ENCODE measurements at regions not wholly inside any gene's neighbourhood (a gene's known extent, or its start where the extent isn't known, plus 50 kb on each side); places are given as distances from the start of the nearest gene placed in this dataset.

DNA sequence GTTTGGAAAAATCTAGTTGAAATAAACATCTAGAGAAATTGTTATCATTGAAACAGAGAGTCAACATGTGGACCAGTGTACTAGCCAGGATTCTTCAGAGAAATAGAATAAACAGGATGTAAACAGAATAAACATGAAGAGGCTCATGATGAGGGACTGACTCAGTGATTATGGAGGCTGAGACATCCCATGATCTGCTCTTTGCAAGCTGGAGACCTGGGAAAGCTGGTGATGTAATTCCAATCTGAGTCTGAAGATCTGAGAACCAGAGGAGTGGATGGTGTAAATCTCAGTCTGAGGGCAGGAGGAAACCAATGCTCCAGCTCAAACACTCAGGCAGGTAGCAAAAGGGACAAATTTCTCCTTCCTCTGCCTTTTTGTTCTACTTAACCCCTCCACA, 62.9 kb upstream of the FAM180A start:
- TF ChIP-seq, protein P1, sequence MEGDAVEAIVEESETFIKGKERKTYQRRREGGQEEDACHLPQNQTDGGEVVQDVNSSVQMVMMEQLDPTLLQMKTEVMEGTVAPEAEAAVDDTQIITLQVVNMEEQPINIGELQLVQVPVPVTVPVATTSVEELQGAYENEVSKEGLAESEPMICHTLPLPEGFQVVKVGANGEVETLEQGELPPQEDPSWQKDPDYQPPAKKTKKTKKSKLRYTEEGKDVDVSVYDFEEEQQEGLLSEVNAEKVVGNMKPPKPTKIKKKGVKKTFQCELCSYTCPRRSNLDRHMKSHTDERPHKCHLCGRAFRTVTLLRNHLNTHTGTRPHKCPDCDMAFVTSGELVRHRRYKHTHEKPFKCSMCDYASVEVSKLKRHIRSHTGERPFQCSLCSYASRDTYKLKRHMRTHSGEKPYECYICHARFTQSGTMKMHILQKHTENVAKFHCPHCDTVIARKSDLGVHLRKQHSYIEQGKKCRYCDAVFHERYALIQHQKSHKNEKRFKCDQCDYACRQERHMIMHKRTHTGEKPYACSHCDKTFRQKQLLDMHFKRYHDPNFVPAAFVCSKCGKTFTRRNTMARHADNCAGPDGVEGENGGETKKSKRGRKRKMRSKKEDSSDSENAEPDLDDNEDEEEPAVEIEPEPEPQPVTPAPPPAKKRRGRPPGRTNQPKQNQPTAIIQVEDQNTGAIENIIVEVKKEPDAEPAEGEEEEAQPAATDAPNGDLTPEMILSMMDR (IDR thresholded peaks at IDR 0.05; ENCODE audit: low read depth, low read length) = no peak
- no peak for DNase-seq (ENCODE audit: extremely low read depth, low read depth)

DNA sequence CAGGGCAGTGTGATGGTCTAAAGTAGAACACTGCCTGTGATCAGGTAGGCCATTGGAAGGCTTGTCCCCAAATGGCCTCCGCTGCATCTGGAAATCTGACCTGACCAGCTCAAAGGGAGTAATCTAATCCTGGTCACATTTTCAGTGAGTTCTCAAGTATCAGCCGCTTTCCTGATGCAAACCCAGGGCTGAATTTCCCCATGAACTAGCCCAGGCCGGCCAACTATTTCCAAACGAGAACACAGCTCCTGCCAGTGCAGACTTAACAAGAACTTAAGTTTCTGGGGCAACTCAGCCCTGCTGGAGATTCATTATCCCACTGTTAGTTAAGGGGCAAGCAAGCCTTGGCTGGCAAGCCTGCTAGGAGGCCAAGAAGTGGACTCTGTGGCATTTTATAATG, 59.6 kb upstream of the FAM180A start:
- TF ChIP-seq, protein P1 (IDR thresholded peaks at IDR 0.05; ENCODE audit: low read depth, low read length) = no peak
- DNase-seq (ENCODE audit: extremely low read depth, low read depth) = no peak

DNA sequence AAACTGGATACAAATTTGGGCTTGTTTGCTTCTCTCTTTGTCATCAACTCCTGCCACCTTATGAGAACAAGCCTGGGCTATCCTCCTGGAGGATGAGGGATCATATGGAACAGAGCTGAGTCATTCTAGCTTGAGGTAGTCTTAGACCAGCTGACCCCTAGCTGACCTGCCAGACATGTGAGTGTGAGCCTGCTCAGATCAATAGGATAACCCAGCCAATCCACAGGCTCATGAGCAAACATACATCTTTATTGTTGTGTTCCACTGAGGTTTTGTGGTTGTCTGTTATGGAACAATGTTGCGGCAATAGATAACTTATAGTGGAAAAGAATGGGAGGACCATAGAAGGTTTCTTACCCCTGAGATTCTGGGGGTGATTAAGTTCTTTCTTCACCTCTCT, 54.5 kb upstream of the FAM180A start:
- TF ChIP-seq, protein P1 (IDR thresholded peaks at IDR 0.05; ENCODE audit: low read depth, low read length) = no peak
- DNase-seq (ENCODE audit: extremely low read depth, low read depth) = no peak

DNA sequence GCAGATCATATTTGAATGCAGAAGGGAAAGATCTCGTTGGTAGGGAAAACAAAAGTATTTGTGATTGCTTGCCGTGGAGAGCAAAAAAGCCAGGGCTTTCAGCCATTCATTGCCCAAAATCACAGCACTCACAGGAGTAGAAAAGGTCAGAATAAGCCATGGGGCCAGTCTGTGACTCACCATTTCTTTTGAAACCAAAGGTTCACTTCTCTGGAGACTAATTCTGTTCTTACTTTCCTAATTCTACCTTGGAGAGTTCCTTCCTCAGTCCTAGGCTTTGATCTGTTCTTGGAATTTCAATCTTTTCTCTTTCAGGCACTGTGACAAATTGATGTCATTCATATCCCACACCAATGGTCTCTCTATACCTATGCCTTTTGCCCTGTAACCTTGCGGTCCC, 54.1 kb upstream of the FAM180A start:
- TF ChIP-seq, protein P1 (IDR thresholded peaks at IDR 0.05; ENCODE audit: low read depth, low read length) = no peak
- no peak for DNase-seq (ENCODE audit: extremely low read depth, low read depth)

DNA sequence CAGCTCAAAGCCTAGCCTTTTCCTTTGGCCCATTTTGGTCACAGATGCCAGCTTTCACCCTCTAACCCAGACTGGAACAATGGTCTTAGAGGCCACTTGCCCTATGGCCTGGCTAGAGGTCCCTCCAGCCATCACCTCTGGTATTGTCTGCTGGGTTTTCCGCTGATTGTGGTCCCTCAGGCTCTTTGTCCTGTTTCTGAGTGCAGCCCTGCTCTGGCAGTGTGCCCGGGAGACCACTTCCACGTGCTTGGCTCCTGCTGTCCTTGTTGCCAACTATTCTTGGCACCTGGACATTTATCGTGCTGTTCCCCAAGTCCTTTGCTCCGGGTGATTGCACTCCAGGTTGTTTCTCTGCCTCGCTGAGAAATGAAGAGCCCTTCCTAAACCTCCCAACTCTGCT, 53.3 kb upstream of the FAM180A start:
- TF ChIP-seq, protein P1 (IDR thresholded peaks at IDR 0.05; ENCODE audit: low read depth, low read length) = no peak
- no peak for DNase-seq (ENCODE audit: extremely low read depth, low read depth)

DNA sequence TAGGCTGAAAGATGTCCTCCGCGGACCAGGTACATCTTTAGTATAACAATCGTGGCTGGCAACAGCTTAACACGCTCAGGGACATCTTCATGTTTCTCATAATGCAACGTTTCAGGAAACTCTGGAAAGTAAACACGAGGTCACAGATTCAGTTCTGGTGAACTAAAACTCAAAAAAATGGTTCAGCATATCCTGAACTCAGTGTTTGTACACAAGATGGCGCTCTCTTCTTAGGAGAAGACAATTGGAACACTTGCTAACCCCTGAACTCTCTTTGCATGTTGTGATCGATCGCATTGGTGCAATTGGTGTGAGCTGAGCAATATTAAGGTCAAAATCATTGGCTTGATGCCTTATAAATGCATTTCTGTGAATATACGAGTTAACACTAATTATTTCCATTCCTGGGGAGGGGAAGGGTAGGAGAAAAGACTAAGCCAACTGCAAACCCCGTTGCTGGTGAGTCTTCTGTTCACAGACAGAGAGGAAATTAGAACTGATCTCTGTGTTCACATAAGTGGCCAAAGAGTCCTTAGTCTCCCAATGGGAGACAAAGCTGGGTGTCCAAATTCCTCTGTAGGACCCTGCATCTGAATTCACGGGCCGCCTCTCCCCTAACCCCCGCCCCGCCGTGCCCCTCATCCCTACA, 52.6 kb upstream of the FAM180A start:
- TF ChIP-seq, protein P1 (IDR thresholded peaks at IDR 0.05; ENCODE audit: low read depth, low read length) = peak; percentile 85
- DNase-seq (ENCODE audit: extremely low read depth, low read depth) = peak; percentile 36

DNA sequence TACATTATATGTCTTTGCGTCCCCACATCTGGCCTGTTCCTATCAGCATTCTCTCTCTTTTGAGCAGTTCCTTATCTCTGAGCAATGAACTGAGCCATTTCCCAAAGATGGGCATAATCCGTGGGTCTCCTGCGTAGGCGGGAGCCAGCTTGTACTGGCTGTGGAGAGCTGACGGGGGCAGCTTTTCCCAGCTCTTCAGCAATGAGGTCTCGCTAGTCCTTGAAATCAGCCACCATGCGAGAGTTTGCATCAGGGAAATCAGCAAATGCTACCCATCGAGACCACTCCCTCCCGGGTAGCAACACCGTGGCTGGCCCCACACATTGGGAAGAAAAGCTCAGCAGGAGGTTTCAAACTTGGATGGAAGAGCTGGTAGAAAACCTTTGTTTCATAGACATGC, 51.9 kb upstream of the FAM180A start:
- TF ChIP-seq, protein P1 (IDR thresholded peaks at IDR 0.05; ENCODE audit: low read depth, low read length) = no peak
- no peak for DNase-seq (ENCODE audit: extremely low read depth, low read depth)
